Progenitor cell of endocrine pancreas (in vitro differentiated cells): ENCODE measurements at regions not wholly inside any gene's neighbourhood (a gene's known extent, or its start where the extent isn't known, plus 50 kb on each side); places are given as distances from the start of the nearest gene placed in this dataset.

ENCODE experiments used
- DNase-seq: peaks from one replicate; pipeline ENCODE4 v3.0.0; 2021; ENCODE audit warnings: low spot score; ENCODE audit not compliant: unreplicated experiment
- H3K27ac Mint-ChIP-seq: 2 replicates; pipeline ENCODE4 v1.8.0; 2021; ENCODE audit warnings: mild to moderate bottlenecking, moderate library complexity, mixed read lengths
- H3K27me3 Mint-ChIP-seq: 2 replicates; pipeline ENCODE4 v1.8.0; 2021; ENCODE audit warnings: mixed read lengths
- H3K36me3 Mint-ChIP-seq: 2 replicates; pipeline ENCODE4 v1.8.0; 2022; ENCODE audit warnings: mixed read lengths; ENCODE audit not compliant: insufficient read depth
- H3K4me1 Mint-ChIP-seq: 2 replicates; pipeline ENCODE4 v1.8.0; 2021; ENCODE audit warnings: low read depth, mixed read lengths
- H3K4me3 Mint-ChIP-seq: 2 replicates; pipeline ENCODE4 v1.8.0; 2021; ENCODE audit warnings: low read depth, mild to moderate bottlenecking, moderate library complexity, mixed read lengths
- H3K9me3 Mint-ChIP-seq: 2 replicates; pipeline ENCODE4 v1.8.0; 2021; ENCODE audit warnings: low read depth, mixed read lengths
- CTCF ChIP-seq: fragments of 200-600 bp; sonication (generic); IDR thresholded peaks from one replicate; pipeline ENCODE4 v1.5.0; 2021; ENCODE audit warnings: antibody characterized with exemption, mild to moderate bottlenecking; ENCODE audit not compliant: unreplicated experiment

- no peak for TF ChIP-seq CTCF
- Mint-ChIP-seq H3K4me3 (no peak overlapping the region), H3K27me3 (no peaks in the 10 kb centered on the region), H3K27ac (no peak overlapping the region), H3K36me3 (no peaks in the 10 kb centered on the region), H3K4me1 (peaks cover 5% of the 10 kb centered on the region), H3K9me3 (no peaks in the 10 kb centered on the region)
- no peak for DNase-seq
Observed at GRCh38 chr5:64019746-64020145, 57.5 kb upstream of the HTR1A start.

DNA sequence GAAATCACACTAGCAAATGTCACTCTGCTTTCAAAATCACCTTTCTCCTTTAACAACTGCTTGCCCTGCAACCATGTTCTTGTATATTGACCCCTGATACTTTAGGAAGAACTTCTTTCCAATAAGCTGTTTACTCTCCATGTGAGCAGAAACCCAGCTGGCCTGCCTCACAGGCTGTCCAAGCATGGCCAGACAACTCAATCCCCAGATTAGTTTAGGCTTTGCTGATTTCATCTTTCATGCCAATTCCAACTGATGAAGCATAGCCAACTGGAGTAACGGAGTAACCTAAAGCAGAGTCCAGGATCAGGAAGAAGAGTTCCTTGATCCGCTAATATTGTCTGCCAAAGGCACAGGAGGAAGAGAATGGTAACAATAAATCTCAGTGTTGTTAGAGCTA lies 56.7 kb upstream of the HTR1A start:
- H3K27me3 Mint-ChIP-seq: no peaks in the 10 kb centered on the region
- H3K4me1 Mint-ChIP-seq: peaks cover 5% of the 10 kb centered on the region
- H3K4me3 Mint-ChIP-seq: no peak overlapping the region
- DNase-seq: no peak
- no peaks in the 10 kb centered on the region for H3K36me3 Mint-ChIP-seq
- H3K9me3 Mint-ChIP-seq: no peaks in the 10 kb centered on the region
- no peak for TF ChIP-seq CTCF
- H3K27ac Mint-ChIP-seq: no peak overlapping the region

GRCh38 chr5:64015824-64016223 lies 53.6 kb upstream of the HTR1A start:
- TF ChIP-seq CTCF: no peak
- H3K27ac Mint-ChIP-seq: no peak overlapping the region
- H3K27me3 Mint-ChIP-seq: no peaks in the 10 kb centered on the region
- no peak overlapping the region for H3K4me3 Mint-ChIP-seq
- H3K9me3 Mint-ChIP-seq: peaks cover 2% of the 10 kb centered on the region
- no peak for DNase-seq
- H3K36me3 Mint-ChIP-seq: no peaks in the 10 kb centered on the region
- peaks cover 5% of the 10 kb centered on the region for H3K4me1 Mint-ChIP-seq
